ENCODE measurements at regions not wholly inside any gene's neighbourhood (a gene's known extent, or its start where the extent isn't known, plus 50 kb on each side); places are given as distances from the start of the nearest gene placed in this dataset.

- no peak for TF ChIP-seq SIN3A (conservative IDR thresholded peaks at IDR 0.05 in 1 of 2, IDR thresholded peaks at IDR 0.05 in 1 of 2; ENCODE audit: low read depth in 1 of 2, low read length in 2 of 2)
These were observed 128.4 kb upstream of the COL21A1 start (continued) for GRCh38 chr6:56375806-56376205.
